Brain microvascular endothelial cell (primary cell): ENCODE measurements at regions not wholly inside any gene's neighbourhood (a gene's known extent, or its start where the extent isn't known, plus 50 kb on each side); places are given as distances from the start of the nearest gene placed in this dataset.

Experiments used
- DNase-seq: peaks from one replicate; pipeline ENCODE4 v3.0.0-alpha.2; 2020
- H3K27ac ChIP-seq: fragments of 250-450 bp; sonication (Bioruptor Pico); 2 replicates; pipeline ENCODE4 v1.5.1; 2020; ENCODE audit warnings: mild to moderate bottlenecking, moderate library complexity
- H3K27me3 ChIP-seq: fragments of 250-450 bp; sonication (Bioruptor Pico); replicated peaks from 2 replicates; pipeline ENCODE4 v1.5.1; 2020; ENCODE audit warnings: mild to moderate bottlenecking
- H3K36me3 ChIP-seq: fragments of 250-450 bp; sonication (Bioruptor Pico); replicated peaks from 2 replicates; pipeline ENCODE4 v1.5.1; 2020; ENCODE audit warnings: mild to moderate bottlenecking
- H3K4me3 ChIP-seq: 2 replicates; pipeline ENCODE4 v1.5.1; 2011; ENCODE audit warnings: low read depth, mild to moderate bottlenecking, control low read depth, low read length, moderate library complexity
- in situ Hi-C: cut with HindIII; loops from 2 replicates; pipeline ENCODE4 v1.10.0; 2017; ENCODE audit warnings: low sequenced_read_pairs, low pct_ligation_motif_present
- TF ChIP-seq, protein P1 (sequence below): IDR thresholded peaks from 2 replicates; pipeline ENCODE4 v1.5.1; 2011; ENCODE audit warnings: low read depth, mild to moderate bottlenecking, moderate library complexity, low read length, control low read depth, inconsistent platforms; ENCODE audit errors: missing control alignments

DNA sequence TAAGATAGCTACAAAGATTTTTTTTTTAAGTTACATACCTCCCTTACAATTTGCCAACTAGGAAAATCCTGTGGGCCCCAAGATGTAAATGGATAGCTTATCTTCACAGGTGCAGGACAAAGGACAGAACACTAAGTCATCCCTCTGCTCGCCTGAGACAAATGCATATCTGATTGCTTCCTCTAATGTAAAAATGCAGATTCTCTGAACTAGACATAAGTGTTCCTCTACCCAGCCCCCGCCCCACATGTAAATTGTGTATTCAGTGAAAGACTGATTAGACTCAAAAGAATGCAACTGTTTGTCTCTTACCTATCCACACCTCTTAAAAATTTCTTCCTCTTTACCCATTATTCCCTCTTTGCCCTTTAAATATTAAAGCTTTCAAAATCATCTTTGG, 96.5 kb downstream of the CYP26B1 start:
- in situ Hi-C loops, result no loop called here
- Histone ChIP-seq H3K27ac (no peak overlapping the region), H3K36me3 (no peaks in the 10 kb centered on the region), H3K27me3 (no peaks in the 10 kb centered on the region), H3K4me3 (no peak overlapping the region)
- no peak for DNase-seq
- TF ChIP-seq, protein P1, sequence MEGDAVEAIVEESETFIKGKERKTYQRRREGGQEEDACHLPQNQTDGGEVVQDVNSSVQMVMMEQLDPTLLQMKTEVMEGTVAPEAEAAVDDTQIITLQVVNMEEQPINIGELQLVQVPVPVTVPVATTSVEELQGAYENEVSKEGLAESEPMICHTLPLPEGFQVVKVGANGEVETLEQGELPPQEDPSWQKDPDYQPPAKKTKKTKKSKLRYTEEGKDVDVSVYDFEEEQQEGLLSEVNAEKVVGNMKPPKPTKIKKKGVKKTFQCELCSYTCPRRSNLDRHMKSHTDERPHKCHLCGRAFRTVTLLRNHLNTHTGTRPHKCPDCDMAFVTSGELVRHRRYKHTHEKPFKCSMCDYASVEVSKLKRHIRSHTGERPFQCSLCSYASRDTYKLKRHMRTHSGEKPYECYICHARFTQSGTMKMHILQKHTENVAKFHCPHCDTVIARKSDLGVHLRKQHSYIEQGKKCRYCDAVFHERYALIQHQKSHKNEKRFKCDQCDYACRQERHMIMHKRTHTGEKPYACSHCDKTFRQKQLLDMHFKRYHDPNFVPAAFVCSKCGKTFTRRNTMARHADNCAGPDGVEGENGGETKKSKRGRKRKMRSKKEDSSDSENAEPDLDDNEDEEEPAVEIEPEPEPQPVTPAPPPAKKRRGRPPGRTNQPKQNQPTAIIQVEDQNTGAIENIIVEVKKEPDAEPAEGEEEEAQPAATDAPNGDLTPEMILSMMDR, result no peak

GRCh38 chr2:72050734-72051133, 96.9 kb downstream of the CYP26B1 start:
- TF ChIP-seq, protein P1, result no peak
- no peak overlapping the region for H3K27ac ChIP-seq
- H3K27me3 ChIP-seq, result no peaks in the 10 kb centered on the region
- no peaks in the 10 kb centered on the region for H3K36me3 ChIP-seq
- in situ Hi-C loops, result no loop called here
- no peak for DNase-seq
- no peak overlapping the region for H3K4me3 ChIP-seq

DNA sequence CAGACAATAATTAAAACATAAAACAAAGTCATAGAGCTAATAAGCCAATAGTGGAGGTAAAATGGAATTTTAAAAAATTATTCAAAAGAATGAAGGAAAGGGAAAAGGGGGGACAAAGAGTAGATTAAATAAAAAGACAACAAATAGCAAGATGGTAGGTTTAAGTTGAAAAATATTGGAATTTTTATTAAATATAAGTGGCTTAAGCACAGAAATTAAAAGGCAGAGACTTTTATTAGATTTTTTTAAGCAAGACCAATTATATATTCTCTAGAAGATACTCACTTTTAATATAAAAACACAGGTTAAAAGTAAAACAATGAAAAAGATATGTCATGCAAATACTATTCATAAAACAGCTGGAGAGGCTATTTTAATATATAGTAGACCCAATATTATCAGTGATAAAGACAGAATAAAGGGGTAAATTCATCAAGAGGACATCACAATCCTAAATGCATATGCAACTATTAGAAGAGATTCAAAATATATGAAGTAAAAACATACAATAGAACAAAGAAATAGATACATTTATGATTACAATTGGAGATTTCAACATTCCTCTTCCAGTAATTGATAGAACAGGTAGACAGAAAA, 98.7 kb downstream of the CYP26B1 start:
- no peaks in the 10 kb centered on the region for H3K36me3 ChIP-seq
- H3K27me3 ChIP-seq, result no peaks in the 10 kb centered on the region
- H3K27ac ChIP-seq, result no peak overlapping the region
- TF ChIP-seq, protein P1, result no peak
- DNase-seq, result no peak
- no peak overlapping the region for H3K4me3 ChIP-seq
- in situ Hi-C loops, result no loop called here

DNA sequence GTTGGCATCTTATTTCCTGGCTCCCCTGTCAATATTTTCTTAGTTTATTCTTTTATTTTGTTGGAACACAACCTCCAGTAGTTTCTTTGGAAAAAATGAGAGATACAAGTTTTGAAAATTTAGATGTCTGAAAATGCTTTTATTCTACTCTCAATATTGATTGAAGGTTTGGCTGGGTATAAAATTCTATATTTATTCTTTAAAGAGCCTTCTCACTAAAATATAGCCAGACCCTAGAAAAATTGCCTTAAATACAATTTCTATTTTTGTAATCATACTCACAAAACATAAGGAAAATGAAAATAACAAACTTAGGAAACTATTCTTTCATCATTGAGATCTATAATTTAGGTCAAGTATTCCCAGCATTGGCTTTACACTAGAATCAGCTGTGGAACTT, 103.7 kb downstream of the CYP26B1 start:
- H3K36me3 ChIP-seq, result no peaks in the 10 kb centered on the region
- in situ Hi-C loops, result no loop called here
- TF ChIP-seq, protein P1, result no peak
- no peak for DNase-seq
- no peak overlapping the region for H3K4me3 ChIP-seq
- H3K27ac ChIP-seq, result no peak overlapping the region
- no peaks in the 10 kb centered on the region for H3K27me3 ChIP-seq

DNA sequence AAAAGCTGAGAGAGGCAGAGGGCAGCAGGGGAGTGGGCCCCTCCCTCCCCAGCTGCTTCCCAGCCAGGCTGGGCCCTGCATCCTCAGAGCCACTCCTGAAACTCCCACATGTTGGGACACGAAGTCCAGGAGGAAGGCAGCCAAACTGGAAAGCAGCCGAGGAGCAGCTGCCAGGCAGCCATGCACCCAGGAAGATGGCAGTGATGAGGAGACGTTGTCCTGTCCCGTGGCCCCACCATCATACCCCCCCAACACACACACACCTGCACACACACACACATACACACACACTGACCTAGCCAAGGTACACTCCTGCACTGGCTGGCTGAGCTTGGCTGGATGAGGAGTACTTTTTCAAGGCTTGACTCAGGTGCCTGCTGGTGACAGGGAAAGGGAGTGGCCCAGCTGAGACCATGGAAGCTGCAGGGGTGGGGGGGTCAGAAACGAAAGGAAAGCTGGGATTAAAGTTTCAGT, 106.0 kb downstream of the CYP26B1 start:
- Histone ChIP-seq H3K4me3 (no peak overlapping the region), H3K27ac (no peak overlapping the region), H3K27me3 (no peaks in the 10 kb centered on the region), H3K36me3 (no peaks in the 10 kb centered on the region)
- TF ChIP-seq, protein P1, result no peak
- no peak for DNase-seq
- in situ Hi-C loops, result no loop called here
